ENCODE measurements at regions not wholly inside any gene's neighbourhood (a gene's known extent, or its start where the extent isn't known, plus 50 kb on each side); places are given as distances from the start of the nearest gene placed in this dataset.
"Not testable (repeated sequence)": the region's sequence is repeated elsewhere in the genome, so short reads cannot be mapped to it uniquely, and the experiment has no call there.

DNA sequence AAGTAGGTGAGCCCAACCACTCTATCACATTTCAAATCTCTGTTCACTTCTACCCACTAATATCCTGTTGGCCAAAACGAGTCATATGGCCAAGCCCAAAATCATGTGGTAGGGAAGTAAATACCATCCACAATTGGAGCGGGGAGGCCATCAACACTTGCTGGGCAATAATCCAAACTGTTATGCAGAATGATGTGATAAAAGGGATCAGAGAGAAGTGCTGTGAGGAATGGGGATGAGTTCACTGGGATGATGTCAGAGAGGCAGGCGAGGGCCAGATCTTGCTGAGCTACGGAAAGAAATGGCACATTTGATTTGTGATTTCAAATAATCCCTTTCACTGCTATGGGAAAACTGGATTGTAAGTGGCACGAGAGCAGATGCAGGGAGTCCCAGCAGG is 188.4 kb downstream of the NPIPA8 start:
- not testable (repeated sequence) for DNase-seq

- not testable (repeated sequence) for DNase-seq
Observed at GRCh38 chr16:18146601-18147142, 189.9 kb downstream of the NPIPA8 start.

GRCh38 chr16:18142066-18142465 is 194.5 kb downstream of the NPIPA8 start:
- DNase-seq = not testable (repeated sequence)

DNA sequence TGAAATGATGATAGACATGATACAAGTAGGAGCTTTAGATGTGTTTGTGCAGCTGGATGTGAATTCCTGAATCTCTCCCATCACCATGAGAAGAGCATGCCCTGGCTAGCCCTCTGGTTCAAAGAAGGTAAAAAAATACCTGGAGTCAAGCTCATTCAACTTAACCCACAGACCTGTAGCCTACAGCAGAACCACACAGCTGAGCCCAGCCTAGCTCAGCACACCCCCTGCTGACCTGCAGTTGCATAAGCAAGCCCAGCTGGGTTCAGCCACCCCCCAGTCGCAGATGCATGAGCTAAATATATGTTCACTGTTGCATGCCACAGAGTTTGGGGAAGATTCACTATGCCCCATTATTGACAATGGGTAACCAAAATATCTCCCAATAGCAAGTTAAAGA is 200.2 kb downstream of the NPIPA8 start:
- not testable (repeated sequence) for DNase-seq

GRCh38 chr16:18135024-18135423 is 201.5 kb downstream of the NPIPA8 start:
- not testable (repeated sequence) for DNase-seq

DNA sequence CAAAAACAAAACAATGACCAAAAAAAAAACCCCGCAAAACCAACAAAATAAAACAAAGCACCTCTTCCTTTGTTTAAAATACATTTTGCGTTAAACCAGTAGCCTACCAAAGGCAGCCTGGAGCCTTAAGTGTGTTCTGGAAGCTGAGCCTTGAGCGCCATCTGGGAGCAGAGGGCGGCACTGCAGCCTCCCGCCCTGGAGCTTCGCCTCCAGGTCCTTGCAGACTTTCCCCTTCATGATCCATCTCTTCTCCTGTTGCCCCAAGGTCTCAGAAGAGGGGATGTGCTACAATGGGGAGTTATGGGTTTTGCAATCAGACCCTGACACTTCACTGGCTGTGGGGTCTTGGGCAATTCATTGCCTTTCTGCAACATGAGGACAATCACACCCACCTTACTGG is 204.9 kb downstream of the NPIPA8 start:
- DNase-seq = not testable (repeated sequence)

DNA sequence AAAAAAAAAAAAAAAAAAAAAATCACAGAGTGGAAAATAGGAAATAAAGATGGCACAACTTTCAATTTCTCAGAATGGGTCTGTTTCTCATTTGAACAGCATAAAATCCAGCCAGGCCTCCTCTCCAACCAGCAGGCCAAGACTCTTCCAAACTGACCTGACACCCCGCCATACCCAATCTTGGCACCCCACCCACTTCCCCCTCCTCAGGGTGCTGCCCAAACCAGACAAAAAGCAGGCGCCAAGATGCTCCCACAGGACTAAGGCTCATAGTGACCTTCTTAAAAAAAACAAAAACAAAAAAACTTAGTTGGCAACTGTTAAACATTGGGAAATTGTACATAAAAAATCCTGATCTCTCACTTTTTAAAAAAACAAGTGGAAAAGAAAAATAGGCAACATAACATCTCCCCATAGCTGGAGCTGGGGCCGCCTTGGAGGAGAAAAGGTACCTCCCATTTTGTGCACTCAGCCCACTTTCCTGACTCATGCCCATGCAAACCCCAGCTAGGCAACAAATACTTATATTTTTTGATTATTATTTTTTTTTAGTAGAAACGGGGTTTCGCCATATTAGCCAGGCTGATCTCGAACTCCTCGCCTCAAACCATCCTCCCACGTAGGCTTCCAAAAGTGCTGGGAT is 205.9 kb downstream of the NPIPA8 start:
- not testable (repeated sequence) for DNase-seq

DNA sequence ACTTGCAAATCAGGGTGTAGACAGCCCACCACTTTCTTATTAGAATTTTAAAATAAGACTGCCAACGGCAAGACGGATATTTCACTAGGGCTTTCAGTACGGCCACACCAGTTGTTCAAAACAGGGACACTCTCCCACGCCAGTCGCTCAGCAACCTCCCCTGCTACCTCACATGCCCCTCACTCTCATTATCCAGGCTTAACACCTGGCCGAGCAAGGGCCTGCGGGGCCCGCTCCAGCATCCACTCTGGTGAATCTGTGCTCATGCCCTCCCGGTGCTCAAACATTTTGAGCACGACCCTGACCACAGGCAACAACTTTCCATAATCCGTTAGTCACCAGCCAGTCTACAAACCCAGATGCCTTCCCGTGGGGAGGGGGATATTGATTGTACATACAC is 209.5 kb downstream of the NPIPA8 start:
- DNase-seq = not testable (repeated sequence)

GRCh38 chr16:18119092-18119491 is 217.4 kb downstream of the NPIPA8 start:
- not testable (repeated sequence) for DNase-seq

DNA sequence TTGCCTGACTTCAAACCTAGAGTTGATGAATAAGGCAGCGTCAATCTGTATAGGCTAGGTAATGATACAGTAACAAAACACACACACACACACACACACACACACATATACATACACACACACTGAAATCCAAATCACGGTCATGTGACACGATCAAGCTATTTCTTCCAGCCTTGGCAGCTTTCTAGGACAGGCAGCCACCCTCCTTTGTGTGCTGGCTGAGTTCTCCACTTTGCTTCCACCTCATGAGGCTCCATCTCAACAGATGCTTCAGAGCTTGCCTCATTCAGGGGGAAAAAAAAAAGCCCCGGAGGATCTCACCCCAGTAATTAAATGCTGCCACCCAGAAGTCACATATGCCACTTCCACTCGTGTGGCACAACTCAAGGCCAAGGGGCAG is 217.9 kb downstream of the NPIPA8 start:
- not testable (repeated sequence) for DNase-seq

DNA sequence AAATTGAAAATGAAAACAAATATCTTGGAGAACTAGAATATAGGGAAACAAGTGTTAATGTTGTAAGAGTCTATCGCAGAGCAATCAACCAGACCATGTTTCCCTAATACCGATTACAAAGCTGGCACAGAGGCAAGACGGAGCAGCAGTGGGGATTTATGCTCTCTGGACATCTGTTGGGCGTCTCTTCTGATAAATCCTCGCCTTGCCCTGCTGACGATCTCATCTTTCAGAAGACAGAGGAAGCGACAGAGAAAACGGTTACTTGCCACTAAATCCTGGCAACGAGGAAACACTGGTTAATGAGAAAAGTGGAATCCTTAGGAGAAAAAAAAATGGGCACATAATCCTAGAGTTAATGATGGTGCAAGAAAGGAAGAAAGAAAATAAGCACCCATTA is 218.5 kb downstream of the NPIPA8 start:
- DNase-seq = not testable (repeated sequence)

- not testable (repeated sequence) for DNase-seq
Observed at GRCh38 chr16:18104412-18104811, 232.1 kb downstream of the NPIPA8 start.

DNA sequence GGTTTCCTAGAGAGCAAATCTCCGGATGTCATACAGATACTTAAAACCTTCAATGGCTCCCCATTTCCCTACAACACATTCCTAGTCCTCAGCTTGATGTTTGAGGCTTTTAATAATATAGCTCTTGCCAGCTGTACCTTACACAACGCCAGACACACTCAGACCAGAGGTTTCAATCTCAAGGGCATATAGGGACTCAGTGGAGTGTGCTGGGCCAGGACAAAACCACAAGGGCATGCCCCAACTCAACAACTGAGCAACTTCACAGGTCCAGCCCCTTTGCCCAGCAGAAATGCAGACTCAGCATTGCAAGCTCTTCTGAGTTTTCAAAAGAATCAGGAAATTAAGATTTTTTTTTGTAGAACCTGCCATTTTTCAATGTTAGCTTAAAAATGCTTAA is 235.5 kb downstream of the NPIPA8 start:
- not testable (repeated sequence) for DNase-seq

DNA sequence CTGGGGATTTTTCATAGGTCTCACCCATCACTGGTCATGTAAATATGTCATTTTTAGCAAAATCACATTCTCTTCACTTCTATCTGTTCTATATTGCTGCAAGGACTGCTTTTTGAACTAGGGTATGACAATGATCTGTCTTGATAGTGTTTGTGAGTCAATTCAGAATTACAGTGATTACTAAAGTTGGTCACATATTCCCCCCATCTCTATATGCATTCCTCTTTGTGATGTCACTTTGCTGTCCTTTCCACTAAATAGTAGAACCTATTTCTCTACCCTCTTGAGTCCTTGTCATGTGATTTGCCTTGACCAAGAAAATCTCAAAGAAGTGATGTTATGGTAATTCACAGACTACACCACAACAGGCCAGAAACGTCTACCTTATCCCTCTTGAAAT is 243.9 kb downstream of the NPIPA8 start:
- not testable (repeated sequence) for DNase-seq

DNA sequence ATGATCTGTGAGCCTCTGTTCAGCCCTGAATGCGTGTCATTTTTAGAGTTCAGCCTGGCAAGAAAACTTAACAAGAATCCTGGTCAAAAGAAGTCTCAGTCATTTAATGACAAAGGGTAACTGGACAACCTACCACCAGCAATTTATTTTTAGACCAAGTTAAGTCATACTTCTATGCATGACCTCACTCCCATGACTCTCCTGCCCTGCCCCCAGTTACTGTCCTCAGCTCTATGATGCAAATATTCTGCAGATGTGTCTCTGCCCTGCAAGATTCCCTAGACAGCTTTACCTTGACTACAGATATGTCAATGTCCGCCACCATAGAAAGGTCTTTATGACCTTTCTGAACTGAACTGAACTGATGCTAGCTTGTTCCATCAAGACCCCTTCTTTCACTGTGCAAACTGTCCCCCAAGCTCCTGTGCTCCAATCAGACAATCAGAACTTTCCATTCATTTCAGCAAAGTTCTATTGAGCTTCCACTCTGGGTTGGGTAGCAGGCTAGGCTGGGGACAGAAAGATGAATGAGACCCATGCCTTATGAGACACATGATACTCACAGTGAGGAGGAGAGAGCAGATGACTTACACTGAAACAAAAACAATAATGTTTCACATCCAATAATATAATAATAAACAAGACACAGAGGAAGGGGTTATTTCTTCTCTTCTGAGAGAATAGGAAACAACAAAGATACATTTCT is 255.7 kb downstream of the NPIPA8 start:
- DNase-seq = not testable (repeated sequence)

DNA sequence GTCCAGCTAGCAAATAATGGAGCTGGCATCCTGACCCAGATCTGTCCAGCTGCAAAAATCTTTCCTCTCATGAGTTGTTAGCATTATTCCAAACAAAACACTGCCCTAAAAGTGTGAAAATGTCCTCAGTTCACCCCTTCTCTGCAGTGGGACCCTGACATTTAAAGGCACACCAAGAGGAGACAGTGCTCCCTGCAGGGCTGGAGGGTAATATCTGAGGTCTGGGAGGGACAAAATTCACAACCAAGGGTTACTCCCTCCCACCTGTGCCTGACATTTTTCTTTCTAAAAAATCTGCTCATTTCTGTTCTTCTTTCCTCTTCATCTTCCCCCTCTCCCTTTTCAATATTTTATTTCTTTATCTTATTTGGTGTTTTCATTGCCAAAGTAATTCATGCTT is 258.6 kb downstream of the NPIPA8 start:
- not testable (repeated sequence) for DNase-seq

GRCh38 chr16:18072161-18072560 is 264.4 kb downstream of the NPIPA8 start:
- DNase-seq = no peak

DNA sequence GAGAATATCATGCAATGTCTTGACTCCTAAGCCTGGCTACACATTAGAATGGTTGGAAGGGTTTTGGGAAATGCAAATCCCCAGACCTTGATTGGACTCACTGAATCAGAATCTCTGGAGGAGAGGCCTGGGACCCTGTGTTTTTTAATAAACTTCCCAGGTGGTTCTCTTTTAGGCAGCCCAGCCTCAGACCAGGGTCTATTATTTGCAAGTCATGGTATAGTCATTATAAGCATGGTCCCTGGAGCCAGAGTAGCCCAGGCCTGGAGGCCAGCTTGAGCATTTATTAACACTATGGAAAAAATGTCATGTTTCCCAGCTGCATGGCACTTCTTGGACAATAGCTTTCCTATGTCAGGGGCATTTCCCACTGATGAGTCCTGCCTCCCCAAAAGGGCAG is 266.9 kb downstream of the NPIPA8 start:
- DNase-seq = no peak

- no peak for DNase-seq
Observed at GRCh38 chr16:18068477-18068876, 268.1 kb downstream of the NPIPA8 start.

DNA sequence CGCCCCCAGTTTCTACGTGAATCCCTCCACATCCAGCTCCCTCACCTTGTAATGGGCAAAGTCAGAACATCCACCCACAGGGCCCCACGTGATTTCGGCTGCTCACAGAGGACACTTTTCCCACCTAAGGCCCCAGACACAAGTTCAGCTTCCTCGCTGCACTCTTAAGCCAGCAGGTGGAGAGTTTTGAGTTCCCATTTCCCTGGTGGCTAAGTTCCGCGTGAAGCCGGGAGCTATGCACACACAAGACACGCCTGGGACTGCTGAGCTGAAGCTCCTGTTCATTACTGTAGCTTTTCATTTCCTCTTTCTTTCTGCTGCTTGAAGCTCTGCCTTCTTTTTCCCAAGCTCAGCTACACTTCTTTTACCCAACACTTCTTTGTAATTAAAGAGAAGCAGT is 273.8 kb downstream of the NPIPA8 start:
- DNase-seq = no peak

DNA sequence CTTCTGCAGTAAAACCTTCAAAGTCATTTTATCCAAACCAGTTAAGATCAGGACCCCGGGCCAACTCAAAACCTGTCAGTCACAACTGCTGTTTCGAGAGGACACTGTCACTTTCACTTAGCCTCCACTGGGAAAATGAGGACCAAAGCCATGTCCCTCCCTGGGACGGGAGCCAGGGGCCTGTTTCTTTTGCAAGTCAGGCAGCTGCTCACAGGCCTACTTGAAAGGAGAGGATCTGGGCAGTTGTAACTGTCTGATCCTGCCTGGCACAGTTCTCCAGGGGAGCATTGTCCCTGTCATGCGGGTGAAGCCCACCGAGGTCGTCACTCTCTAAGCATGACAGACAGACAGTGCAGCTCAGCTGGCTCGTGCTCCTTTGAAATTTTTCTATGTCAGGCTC is 276.2 kb downstream of the NPIPA8 start:
- DNase-seq = no peak

DNA sequence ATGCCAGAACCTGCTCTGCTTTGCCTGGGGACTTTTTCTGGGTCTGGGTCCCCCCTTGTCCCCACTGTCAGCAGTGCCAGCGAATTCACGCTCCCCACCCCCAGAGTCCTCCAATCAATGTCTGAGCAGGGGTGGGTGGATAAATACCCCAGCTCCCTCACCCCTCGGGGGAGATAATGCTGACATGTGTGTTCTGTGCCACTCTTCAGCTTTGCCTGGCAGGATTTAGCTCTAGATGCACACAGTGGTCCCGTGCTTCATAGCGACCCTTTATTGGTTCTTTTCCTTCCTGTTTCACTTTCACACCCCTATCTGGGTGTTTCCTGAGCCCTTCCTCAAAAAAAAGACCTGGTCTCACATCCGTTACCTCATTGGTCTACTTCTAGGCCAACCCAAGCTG is 277.0 kb downstream of the NPIPA8 start:
- DNase-seq = no peak

GRCh38 chr16:18059089-18059488 is 277.4 kb downstream of the NPIPA8 start:
- DNase-seq = no peak

GRCh38 chr16:18055411-18055916 is 281.1 kb downstream of the NPIPA8 start:
- DNase-seq = no peak

Data from CD4-positive, alpha-beta T cell treated with Interleukin-15 for 1 hour (primary cell).